Osteocyte (in vitro differentiated cells): ENCODE measurements at regions not wholly inside any gene's neighbourhood (a gene's known extent, or its start where the extent isn't known, plus 50 kb on each side); places are given as distances from the start of the nearest gene placed in this dataset.

Experiments used
- DNase-seq: peaks from one replicate; pipeline ENCODE4 v3.0.0; 2021; ENCODE audit warnings: mixed read lengths; ENCODE audit not compliant: unreplicated experiment; ENCODE audit errors: extremely low spot score
- H3K27ac Mint-ChIP-seq: one replicate; pipeline ENCODE4 v1.8.0; 2021; ENCODE audit warnings: mild to moderate bottlenecking, mixed read lengths; ENCODE audit not compliant: unreplicated experiment
- H3K27me3 Mint-ChIP-seq: one replicate; pipeline ENCODE4 v1.8.0; 2021; ENCODE audit warnings: mixed read lengths; ENCODE audit not compliant: unreplicated experiment
- H3K36me3 Mint-ChIP-seq: one replicate; pipeline ENCODE4 v1.8.0; 2021; ENCODE audit warnings: mixed read lengths; ENCODE audit not compliant: unreplicated experiment
- H3K4me1 Mint-ChIP-seq: one replicate; pipeline ENCODE4 v1.8.0; 2021; ENCODE audit warnings: mixed read lengths; ENCODE audit not compliant: unreplicated experiment
- H3K4me3 Mint-ChIP-seq: one replicate; pipeline ENCODE4 v1.8.0; 2021; ENCODE audit warnings: mild to moderate bottlenecking, moderate library complexity, mixed read lengths; ENCODE audit not compliant: unreplicated experiment
- H3K9me3 Mint-ChIP-seq: one replicate; pipeline ENCODE4 v1.8.0; 2021; ENCODE audit warnings: mixed read lengths; ENCODE audit not compliant: unreplicated experiment
- CTCF ChIP-seq: fragments of 200-600 bp; sonication (generic); IDR thresholded peaks from 2 replicates; pipeline ENCODE4 v1.5.0; 2021; ENCODE audit warnings: antibody characterized with exemption, mild to moderate bottlenecking, moderate library complexity

- DNase-seq, result no peak
- Mint-ChIP-seq H3K9me3 (no peaks in the 10 kb centered on the region), H3K4me1 (peaks cover 3% of the 10 kb centered on the region), H3K27me3 (no peaks in the 10 kb centered on the region), H3K4me3 (no peak overlapping the region), H3K36me3 (no peaks in the 10 kb centered on the region), H3K27ac (no peak overlapping the region)
- TF ChIP-seq CTCF, result no peak
Measured at GRCh38 chr12:59100585-59100984, 180.3 kb upstream of the LRIG3 start.

GRCh38 chr12:59097876-59098275, 177.6 kb upstream of the LRIG3 start:
- DNase-seq, result no peak
- no peaks in the 10 kb centered on the region for H3K36me3 Mint-ChIP-seq
- H3K27ac Mint-ChIP-seq, result no peak overlapping the region
- no peaks in the 10 kb centered on the region for H3K27me3 Mint-ChIP-seq
- TF ChIP-seq CTCF, result no peak
- no peak overlapping the region for H3K4me3 Mint-ChIP-seq
- peaks cover 14% of the 10 kb centered on the region for H3K4me1 Mint-ChIP-seq
- peaks cover 8% of the 10 kb centered on the region for H3K9me3 Mint-ChIP-seq

- Mint-ChIP-seq H3K27ac (no peak overlapping the region), H3K36me3 (no peaks in the 10 kb centered on the region), H3K4me3 (no peak overlapping the region), H3K27me3 (no peaks in the 10 kb centered on the region), H3K9me3 (peaks cover 11% of the 10 kb centered on the region), H3K4me1 (peaks cover 23% of the 10 kb centered on the region)
- no peak for DNase-seq
- TF ChIP-seq CTCF, result no peak
Measured at GRCh38 chr12:59096246-59096645, 175.9 kb upstream of the LRIG3 start.

GRCh38 chr12:59093073-59093772, 172.9 kb upstream of the LRIG3 start:
- no peak overlapping the region for H3K4me3 Mint-ChIP-seq
- H3K27me3 Mint-ChIP-seq, result no peaks in the 10 kb centered on the region
- DNase-seq, result no peak
- peaks cover 11% of the 10 kb centered on the region for H3K9me3 Mint-ChIP-seq
- H3K36me3 Mint-ChIP-seq, result no peaks in the 10 kb centered on the region
- TF ChIP-seq CTCF, result no peak
- peak overlapping the region; percentile 27 for H3K27ac Mint-ChIP-seq
- H3K4me1 Mint-ChIP-seq, result peaks cover 31% of the 10 kb centered on the region

- Mint-ChIP-seq H3K36me3 (no peaks in the 10 kb centered on the region), H3K4me3 (no peak overlapping the region), H3K27ac (peak overlapping the region; percentile 66), H3K4me1 (peaks cover 72% of the 10 kb centered on the region), H3K27me3 (no peaks in the 10 kb centered on the region), H3K9me3 (peaks cover 3% of the 10 kb centered on the region)
- no peak for DNase-seq
- no peak for TF ChIP-seq CTCF
Measured at GRCh38 chr12:59088673-59089072, 168.4 kb upstream of the LRIG3 start.
